Epithelial cell of prostate (primary cell): ENCODE measurements at regions not wholly inside any gene's neighbourhood (a gene's known extent, or its start where the extent isn't known, plus 50 kb on each side); places are given as distances from the start of the nearest gene placed in this dataset.
A peak's percentile ranks its signal among the peaks of the same experiment; 100 is the strongest.

Experiments
- DNase-seq: peaks from one replicate; pipeline ENCODE4 v3.0.0-alpha.2; 2011; ENCODE audit warnings: low read depth, low spot score
- H3K27ac ChIP-seq: fragments of 450-650 bp; 2 replicates; pipeline ENCODE4 v1.5.1; 2017; ENCODE audit warnings: mild to moderate bottlenecking

GRCh38 chrY:15397556-15398280, 873.4 kb downstream of the NLGN4Y start:
- DNase-seq, result no peak
- no peak overlapping the region for H3K27ac ChIP-seq

GRCh38 chrY:15402451-15402850, 878.1 kb downstream of the NLGN4Y start:
- H3K27ac ChIP-seq, result no peak overlapping the region
- DNase-seq, result no peak

DNA sequence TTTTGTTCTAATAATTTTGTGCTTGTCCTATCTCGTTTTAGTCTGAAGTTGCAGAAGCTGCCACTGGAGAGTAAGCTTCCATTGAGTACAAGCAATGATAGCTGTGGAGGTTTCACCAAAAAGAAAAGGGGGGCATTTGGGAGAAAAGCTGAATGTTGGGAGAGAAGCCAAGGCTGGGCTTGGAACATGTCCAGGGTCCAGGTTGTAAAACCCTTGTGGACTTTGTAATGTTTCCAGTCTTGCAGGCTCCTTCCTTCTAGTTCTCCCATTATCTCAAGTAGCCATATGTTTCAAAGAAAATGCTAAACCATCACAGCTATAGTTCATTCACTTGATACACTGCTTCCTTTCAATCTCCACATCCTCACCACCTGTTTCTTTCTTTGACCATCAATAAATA, 880.2 kb downstream of the NLGN4Y start:
- DNase-seq, result no peak
- no peak overlapping the region for H3K27ac ChIP-seq

DNA sequence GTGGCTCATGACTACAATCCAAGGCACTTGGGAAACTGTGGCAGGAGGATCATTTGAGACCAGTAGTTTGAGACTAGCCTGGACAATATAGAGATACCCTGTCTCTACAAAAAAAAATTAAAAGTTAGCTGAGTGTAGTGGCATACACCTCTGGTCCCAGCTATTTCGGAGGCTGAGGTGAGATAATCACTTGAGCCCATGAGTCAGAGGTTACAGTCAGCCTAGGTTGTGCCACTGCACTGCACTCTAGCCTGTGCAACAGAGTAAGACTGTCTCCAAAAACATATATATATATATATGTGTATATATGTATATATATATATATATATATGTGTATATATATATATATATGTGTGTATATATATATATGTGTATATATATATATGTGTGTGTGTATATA, 890.8 kb downstream of the NLGN4Y start:
- H3K27ac ChIP-seq, result no peak overlapping the region
- no peak for DNase-seq

DNA sequence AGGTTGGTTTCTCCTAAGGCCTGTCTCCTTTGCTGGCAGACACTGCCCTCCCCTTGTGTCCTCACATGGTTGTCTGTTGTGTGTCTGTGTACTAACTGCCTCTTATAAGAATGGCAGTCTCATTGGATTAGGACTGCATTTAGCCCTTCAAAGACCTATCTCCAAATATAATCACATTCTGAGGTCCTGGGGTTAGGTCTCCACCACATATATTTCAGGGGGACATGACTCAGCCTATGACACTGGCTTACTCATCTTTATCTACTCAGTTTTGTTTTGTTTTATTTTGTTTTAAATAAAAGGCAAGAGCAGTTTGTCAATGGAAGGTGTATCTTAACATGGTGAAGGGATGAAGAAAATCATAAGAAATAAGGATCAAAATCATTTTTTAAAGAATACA, 894.3 kb downstream of the NLGN4Y start:
- DNase-seq, result no peak
- no peak overlapping the region for H3K27ac ChIP-seq

DNA sequence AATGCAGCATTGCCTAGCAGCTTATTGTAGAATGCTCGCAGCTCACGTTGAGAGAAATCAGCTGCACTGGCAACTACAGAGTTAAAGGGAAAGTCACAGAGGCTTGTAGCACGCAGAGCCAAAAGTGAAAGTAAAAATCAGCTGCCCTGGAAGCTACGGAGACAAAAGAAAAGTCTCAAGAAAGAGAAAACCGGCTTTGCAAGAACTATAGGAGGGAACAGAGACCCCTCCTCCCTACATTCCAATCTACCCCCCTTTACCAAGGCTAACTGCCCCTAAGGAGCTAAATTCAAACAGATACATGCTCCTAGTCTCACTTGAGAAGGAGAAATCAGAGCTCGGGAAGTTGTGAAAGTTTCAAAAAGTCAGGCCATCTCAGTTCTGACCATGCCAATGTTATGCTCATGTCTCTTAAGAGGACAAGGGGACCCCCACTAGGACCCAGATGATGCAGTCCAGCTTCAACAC, 900.4 kb downstream of the NLGN4Y start:
- DNase-seq, result no peak
- no peak overlapping the region for H3K27ac ChIP-seq

DNA sequence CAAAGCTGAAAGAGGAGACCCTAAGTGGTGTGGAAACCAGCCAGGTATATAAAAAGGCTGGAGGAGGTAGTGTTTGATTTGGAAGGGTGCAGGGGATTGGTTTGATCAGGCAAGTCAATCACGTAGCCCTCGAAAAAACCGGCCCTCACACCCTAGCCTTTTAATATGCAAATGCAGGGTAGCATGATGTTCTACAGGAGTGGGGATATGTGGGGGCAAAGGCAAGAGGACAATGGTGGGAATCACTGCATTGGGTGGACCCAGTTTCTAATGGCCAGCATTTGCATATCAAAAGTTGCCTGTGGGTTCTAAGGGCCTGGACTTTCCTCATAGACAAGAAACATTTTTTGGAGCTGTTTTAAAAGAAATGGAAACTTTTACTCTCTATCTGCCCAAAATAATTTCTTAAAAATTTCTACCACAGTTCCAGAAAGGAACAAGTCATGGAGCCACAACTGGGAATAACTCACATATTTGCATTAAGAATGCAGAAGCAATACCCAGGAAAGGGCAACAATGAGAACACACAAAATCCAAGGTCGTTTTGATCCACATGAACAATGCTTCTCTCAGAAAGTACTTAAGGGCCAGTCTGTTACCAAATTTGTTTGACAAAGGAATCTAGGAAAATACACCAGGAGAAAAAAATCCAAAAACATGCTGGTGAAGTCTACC, 915.8 kb downstream of the NLGN4Y start:
- H3K27ac ChIP-seq, result no peak overlapping the region
- no peak for DNase-seq

DNA sequence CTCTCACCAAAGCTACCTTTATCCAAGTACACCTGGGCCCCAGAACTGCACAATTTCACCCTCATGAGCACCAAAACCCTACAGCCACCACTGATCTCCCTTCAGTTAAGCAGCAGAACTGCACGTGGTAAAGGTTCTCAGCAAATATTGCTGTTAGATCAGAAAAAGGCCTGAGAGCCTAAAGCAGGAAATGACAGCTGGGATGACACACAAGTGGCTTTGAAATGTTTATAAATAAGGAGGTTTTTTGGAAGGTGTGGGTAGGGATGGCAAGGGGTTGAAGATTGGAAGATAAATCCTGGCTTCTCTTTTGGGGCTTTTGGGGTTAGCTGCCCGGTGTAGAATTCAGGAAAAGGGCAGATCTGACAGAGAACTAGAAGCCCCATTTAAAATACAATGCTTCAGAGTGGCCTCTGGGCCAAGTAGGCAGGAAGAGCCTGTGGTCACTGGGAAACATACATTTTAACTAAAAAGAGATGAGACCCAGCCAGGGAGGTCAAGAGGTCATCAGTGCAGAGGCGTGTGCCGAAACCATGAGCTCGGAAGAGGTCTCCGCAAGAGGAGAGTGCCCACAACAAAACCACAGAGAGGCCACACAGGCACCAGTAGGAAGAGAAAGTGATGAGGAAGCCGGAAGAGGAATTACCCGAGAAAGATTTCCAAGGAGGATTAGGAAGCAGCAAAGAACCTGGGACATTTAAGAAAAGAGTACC, 916.5 kb downstream of the NLGN4Y start:
- H3K27ac ChIP-seq, result no peak overlapping the region
- DNase-seq, result no peak

GRCh38 chrY:15441878-15442277, 917.5 kb downstream of the NLGN4Y start:
- no peak overlapping the region for H3K27ac ChIP-seq
- no peak for DNase-seq

GRCh38 chrY:15445871-15446270, 921.5 kb downstream of the NLGN4Y start:
- DNase-seq, result no peak
- no peak overlapping the region for H3K27ac ChIP-seq

- no peak for DNase-seq
Observed at GRCh38 chrY:15446861-15447260, 922.5 kb downstream of the NLGN4Y start.

DNA sequence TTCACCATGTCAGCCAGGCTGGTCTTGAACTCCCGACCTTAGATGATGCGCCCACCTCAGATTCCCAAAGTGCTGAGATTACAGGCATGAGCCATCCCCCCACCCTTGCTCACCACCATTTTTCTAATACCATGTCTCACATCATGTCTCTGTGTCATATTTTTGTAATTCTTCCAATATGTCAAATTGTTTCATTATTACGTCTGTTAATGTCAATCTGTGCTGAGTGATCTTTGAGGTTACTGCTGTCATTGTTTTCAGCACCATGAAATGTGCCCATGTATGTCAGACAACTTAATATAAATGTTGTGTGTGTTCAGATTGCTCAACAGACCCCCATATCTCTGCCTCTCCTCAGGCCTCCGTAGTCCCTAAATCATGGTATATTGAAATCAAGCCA, 923.6 kb downstream of the NLGN4Y start:
- no peak for DNase-seq
- H3K27ac ChIP-seq, result no peak overlapping the region

More at GRCh38 chrY:15446861-15447260, 922.5 kb downstream of the NLGN4Y start:
- H3K27ac ChIP-seq, result no peak overlapping the region

- DNase-seq, result no peak
- peak overlapping the region; percentile 45 for H3K27ac ChIP-seq
Observed at GRCh38 chrY:15455133-15455937, 931.0 kb downstream of the NLGN4Y start.

GRCh38 chrY:15455980-15456469, 931.7 kb downstream of the NLGN4Y start:
- peak overlapping the region; percentile 45 for H3K27ac ChIP-seq
- DNase-seq, result peak; percentile 49

- no peak overlapping the region for H3K27ac ChIP-seq
- DNase-seq, result no peak
Observed at GRCh38 chrY:15456491-15456890, 932.2 kb downstream of the NLGN4Y start.

GRCh38 chrY:15457682-15458081, 933.4 kb downstream of the NLGN4Y start:
- no peak for DNase-seq
- H3K27ac ChIP-seq, result no peak overlapping the region

DNA sequence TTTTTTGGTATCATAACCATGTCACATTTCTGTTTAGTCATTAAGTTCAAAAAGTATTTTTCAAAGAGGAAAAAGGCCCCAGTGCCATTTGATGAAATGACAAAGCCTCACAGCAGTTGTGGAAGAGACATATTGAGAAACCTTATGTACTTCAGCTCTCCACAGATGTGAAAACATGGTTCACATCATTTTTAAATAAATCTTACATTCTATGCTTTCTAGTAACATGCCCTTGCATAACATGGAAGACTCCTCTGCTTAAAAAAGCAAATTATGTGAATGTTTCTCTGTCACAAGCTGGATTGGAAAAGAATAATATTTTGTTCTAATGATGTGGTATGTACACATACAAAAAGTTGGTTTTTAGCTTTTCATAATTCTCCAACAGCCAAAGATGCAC, 934.1 kb downstream of the NLGN4Y start:
- no peak overlapping the region for H3K27ac ChIP-seq
- no peak for DNase-seq

DNA sequence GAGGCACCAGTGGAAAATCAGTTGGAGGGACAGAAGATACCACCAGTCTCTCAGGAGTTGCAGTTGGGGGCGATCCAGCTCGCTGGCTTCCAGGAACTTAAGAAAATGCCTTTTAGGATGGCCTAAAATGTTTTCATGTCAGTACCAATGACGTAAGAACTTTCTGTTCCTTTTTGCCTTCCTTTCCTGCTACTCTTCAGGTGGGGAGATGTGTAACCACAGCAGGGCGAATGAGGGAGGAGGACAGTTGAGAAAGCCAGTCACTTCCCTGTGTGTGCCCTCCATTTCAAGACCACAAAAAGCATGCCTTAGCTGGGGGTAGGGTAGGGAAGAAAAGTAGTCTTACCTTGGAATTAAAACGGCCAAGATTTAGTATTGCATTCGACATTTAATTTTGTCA, 941.6 kb downstream of the NLGN4Y start:
- no peak for DNase-seq
- no peak overlapping the region for H3K27ac ChIP-seq

DNA sequence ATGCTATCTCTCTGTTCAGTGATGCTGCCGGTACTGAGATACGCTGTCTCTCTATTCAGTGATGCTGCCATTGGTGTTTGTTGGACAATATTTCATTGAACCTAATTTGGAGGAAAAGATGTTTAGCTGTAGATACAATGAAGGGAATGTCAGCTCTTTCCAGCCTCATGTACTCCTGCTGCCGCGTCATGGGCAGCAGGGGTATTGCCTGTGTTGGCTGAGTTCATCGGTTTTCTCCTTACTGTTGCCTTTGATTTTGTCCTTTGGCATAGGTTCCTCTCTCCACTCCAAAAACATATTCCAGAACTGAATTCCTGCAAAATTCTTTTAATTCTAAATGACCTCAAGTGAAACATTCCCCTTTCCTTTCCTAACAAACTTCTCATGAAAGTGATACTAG, 942.6 kb downstream of the NLGN4Y start:
- DNase-seq, result no peak
- H3K27ac ChIP-seq, result no peak overlapping the region

DNA sequence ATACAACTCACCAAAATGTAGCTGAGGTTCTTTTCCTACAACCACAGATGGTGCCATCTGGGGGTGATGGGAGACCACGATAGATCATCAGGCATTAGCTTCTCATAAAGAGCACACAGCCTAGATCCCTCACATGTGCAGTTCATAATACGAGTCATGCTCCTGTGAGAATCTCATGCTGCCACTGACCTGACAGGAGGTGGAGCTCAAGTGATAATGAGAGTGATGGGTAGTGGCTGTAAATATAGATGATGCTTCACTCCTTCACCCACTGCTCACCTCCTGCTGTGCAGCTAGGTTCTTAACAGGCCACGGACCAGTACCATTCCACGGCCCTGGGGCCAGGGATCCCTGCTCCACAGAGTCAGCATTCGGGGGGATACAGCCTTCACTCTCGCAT, 943.8 kb downstream of the NLGN4Y start:
- H3K27ac ChIP-seq, result no peak overlapping the region
- no peak for DNase-seq
